HFFc6 (cell line): ENCODE measurements at regions not wholly inside any gene's neighbourhood (a gene's known extent, or its start where the extent isn't known, plus 50 kb on each side); places are given as distances from the start of the nearest gene placed in this dataset.

Experiments used
- DNase-seq: peaks from one replicate; pipeline ENCODE4 v3.0.0-alpha.2; 2018
- H3K27ac Mint-ChIP-seq: 2 replicates; pipeline ENCODE4 v1.8.0; 2020; ENCODE audit warnings: mild to moderate bottlenecking, mixed read lengths
- H3K27me3 Mint-ChIP-seq: 2 replicates; pipeline ENCODE4 v1.8.0; 2021; ENCODE audit warnings: mild to moderate bottlenecking, moderate library complexity, mixed read lengths; ENCODE audit not compliant: insufficient read depth
- H3K36me3 Mint-ChIP-seq: 2 replicates; pipeline ENCODE4 v1.8.0; 2021; ENCODE audit warnings: low read depth, mixed read lengths
- H3K4me1 Mint-ChIP-seq: 2 replicates; pipeline ENCODE4 v1.8.0; 2020; ENCODE audit warnings: low read depth, mixed read lengths
- H3K4me3 Mint-ChIP-seq: 2 replicates; pipeline ENCODE4 v1.8.0; 2020; ENCODE audit warnings: mild to moderate bottlenecking, moderate library complexity, mixed read lengths
- H3K9me3 Mint-ChIP-seq: 2 replicates; pipeline ENCODE4 v1.8.0; 2020; ENCODE audit warnings: mild to moderate bottlenecking, mixed read lengths
- TF ChIP-seq, protein P1 (sequence below): fragments of 200-600 bp; sonication (generic); IDR thresholded peaks from 2 replicates; pipeline ENCODE4 v1.5.0; 2021; ENCODE audit warnings: antibody characterized with exemption, mild to moderate bottlenecking

DNA sequence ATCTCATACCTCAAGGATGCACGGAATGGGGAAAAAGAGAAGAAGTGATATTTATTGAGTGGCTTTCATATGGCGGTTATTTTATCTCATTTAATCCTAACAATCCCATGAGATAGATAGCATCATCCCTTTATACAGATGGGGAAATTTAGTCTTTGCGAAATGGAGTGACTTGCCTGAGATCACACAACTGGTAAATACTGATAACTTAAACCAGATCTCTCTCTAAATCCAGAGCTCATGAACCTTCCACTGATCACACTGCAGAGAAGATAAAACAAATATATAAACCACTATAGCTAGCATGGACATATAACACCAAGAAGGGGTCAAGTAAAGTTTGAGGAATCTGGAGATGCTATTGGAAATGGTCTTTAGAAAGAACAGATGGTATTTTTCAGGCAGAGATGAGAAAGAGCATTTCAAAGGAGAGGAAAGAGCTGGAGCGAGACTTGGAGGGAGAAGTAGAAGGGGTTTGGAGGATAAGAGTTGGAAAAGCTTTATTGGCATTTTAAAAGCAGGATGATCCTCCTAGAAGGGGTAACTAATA is 139.8 kb upstream of the TNFAIP3 start:
- Mint-ChIP-seq H3K9me3 (no peaks in the 10 kb centered on the region), H3K4me1 (peaks cover 22% of the 10 kb centered on the region; the same call in 1 of the 2 replicates), H3K4me3 (no peak overlapping the region), H3K36me3 (no peaks in the 10 kb centered on the region), H3K27ac (no peak overlapping the region), H3K27me3 (no peaks in the 10 kb centered on the region)
- TF ChIP-seq, protein P1, sequence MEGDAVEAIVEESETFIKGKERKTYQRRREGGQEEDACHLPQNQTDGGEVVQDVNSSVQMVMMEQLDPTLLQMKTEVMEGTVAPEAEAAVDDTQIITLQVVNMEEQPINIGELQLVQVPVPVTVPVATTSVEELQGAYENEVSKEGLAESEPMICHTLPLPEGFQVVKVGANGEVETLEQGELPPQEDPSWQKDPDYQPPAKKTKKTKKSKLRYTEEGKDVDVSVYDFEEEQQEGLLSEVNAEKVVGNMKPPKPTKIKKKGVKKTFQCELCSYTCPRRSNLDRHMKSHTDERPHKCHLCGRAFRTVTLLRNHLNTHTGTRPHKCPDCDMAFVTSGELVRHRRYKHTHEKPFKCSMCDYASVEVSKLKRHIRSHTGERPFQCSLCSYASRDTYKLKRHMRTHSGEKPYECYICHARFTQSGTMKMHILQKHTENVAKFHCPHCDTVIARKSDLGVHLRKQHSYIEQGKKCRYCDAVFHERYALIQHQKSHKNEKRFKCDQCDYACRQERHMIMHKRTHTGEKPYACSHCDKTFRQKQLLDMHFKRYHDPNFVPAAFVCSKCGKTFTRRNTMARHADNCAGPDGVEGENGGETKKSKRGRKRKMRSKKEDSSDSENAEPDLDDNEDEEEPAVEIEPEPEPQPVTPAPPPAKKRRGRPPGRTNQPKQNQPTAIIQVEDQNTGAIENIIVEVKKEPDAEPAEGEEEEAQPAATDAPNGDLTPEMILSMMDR = no peak
- DNase-seq = no peak

DNA sequence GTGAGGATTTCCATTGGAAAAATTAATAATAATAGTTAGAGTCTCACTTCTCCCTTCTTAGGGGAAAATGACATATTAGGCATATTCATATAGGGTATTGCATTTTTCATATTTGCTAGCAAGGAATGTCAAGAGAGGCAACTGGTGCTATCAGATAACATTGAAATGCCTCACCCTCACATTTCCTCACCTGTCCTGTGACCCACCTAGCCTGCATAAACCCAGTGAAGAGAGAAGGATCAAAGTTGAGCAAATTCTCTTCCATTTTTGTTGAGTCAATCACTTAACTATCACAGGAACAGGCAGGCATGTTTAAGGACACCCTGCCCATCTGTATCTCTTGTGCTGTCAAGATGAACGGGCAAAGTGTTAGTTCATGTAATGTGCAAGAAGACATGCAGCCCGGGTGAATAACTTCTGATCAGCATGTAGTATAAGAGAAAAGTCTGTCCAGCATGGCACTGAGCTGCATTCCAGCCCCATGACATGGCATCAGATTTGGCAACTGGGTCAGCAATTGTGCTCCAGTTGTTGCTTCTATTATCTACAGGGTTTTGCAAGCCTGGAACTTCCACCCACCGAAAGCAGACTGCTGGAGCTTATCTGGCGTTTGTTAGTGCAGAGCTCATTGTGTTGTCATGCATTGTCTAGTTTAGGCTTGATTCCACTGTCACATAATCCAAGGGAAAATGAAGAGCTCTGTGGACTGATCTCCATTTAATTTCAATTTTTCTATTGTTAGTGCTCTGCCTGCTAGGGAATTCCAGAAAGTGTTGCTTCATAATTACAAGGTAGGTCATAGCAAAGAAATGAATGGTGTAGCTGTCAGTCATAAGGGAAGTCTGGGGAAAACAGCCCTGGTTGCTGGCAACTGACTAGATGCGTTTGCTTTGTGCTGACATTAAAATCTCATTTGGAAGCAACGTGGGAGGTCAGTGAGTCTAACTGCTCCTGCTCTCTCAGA is 138.4 kb upstream of the TNFAIP3 start:
- no peaks in the 10 kb centered on the region for H3K27me3 Mint-ChIP-seq
- H3K4me3 Mint-ChIP-seq = no peak overlapping the region; the same call in 1 of the 2 replicates

DNA sequence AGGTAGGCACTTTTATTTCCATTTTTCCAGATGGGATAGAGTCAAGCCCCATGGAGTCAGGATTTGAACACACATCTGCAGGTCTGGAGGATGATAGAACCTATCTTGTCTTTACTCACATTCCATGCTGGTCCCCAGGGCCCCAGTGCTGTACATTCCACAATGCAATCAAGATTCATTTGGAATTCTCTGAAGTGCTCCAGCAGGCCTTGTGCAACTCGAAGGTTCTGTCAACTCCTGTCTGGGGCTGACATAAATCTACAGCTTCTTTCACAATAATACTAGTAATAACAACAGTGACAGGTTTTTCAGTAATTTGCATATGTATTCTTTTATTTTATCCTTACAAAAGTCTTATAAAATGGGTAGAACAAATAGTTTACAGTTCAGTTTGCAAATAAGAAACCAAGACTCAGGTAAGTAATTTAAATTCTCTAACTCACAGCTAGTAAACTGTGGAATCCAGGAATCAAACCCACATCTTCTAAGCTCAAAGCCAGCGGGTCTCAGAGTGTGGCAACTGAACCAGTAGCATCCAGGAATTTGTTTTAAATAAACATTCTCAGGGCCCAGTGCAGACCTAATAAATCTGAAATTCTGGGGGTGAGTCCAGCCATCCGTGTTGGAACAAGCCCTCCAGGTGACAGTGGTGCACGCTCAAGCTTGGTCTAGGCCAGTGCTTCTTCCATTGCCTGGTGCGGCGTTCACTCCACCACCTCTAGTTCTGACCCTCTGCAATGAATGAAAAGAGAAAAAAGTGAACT is 137.0 kb upstream of the TNFAIP3 start:
- DNase-seq = peak; percentile 28
- no peak overlapping the region for H3K4me3 Mint-ChIP-seq
- H3K9me3 Mint-ChIP-seq = no peaks in the 10 kb centered on the region
- TF ChIP-seq, protein P1 = no peak
- H3K36me3 Mint-ChIP-seq = no peaks in the 10 kb centered on the region
- peaks cover 26% of the 10 kb centered on the region; the same call in 1 of the 2 replicates for H3K4me1 Mint-ChIP-seq
- no peaks in the 10 kb centered on the region; the same call in 1 of the 2 replicates for H3K27me3 Mint-ChIP-seq
- H3K27ac Mint-ChIP-seq = no peak overlapping the region

More for the DNA sequence above, 138.4 kb upstream of the TNFAIP3 start:
- Mint-ChIP-seq H3K9me3 (no peaks in the 10 kb centered on the region), H3K4me1 (peaks cover 22% of the 10 kb centered on the region; the same call in 1 of the 2 replicates), H3K36me3 (no peaks in the 10 kb centered on the region), H3K27ac (peak overlapping the region; percentile 17; the same call in 1 of the 2 replicates)
- peak; percentile 69 for DNase-seq
- TF ChIP-seq, protein P1 = no peak

DNA sequence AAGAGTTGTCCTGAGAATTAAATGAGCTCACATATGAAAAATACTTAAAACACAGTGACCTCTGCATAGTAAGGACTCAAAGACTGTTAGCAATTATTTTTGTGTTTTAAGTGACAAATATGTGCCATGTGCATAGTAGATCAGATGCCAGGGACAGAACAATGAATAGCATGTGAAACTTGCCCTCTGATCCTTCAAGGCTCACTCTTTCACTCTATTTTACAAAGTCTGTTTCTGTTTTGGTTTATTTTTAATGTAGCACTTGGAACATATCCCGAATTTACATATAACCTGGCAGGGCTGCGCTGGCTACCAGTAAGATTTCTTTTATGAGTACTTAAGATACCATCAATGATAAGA is 135.5 kb upstream of the TNFAIP3 start:
- Mint-ChIP-seq H3K36me3 (no peaks in the 10 kb centered on the region), H3K27ac (no peak overlapping the region), H3K27me3 (peaks cover 1% of the 10 kb centered on the region), H3K4me3 (no peak overlapping the region), H3K4me1 (peaks cover 26% of the 10 kb centered on the region; the same call in 1 of the 2 replicates), H3K9me3 (no peaks in the 10 kb centered on the region)
- DNase-seq = no peak
- TF ChIP-seq, protein P1 = no peak

DNA sequence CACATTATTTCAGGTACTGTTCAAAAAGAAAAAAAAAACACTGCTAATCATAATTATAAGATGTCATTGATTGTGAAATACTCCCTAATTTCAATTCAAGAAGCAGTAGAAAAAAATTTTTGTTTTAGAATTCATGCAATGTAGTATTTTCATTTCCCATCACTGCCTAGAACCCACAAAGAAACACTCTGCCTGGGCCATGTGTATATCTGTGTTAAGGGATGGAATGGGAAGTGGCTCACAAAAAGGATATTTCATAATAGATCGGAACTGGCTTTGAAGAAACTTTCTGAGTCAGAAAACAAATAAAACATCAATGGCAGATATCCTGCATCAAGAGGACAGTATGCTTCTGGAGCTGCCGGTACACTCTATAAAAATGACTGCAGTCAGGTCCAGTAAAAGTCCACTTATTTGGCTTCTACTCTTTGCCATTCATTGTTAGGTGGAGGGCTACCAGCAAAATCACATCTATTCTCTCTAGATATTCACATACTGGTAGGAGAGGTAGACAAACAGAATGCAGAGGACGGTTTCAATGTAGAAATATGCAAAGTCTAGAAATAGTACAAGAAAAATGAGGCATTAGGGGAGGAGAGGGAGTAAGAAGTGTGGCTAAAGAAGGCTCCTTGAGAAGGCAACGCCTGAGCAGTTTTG is 135.0 kb upstream of the TNFAIP3 start:
- Mint-ChIP-seq H3K27ac (no peak overlapping the region), H3K27me3 (peaks cover 1% of the 10 kb centered on the region), H3K4me1 (peaks cover 26% of the 10 kb centered on the region; the same call in 1 of the 2 replicates), H3K4me3 (no peak overlapping the region), H3K9me3 (no peaks in the 10 kb centered on the region), H3K36me3 (no peaks in the 10 kb centered on the region)
- peak; percentile 48 for DNase-seq
- TF ChIP-seq, protein P1 = no peak
